ENCODE measurements at regions not wholly inside any gene's neighbourhood (a gene's known extent, or its start where the extent isn't known, plus 50 kb on each side); places are given as distances from the start of the nearest gene placed in this dataset.
"Not testable (repeated sequence)": the region's sequence is repeated elsewhere in the genome, so short reads cannot be mapped to it uniquely, and the experiment has no call there.

GRCh38 chr2:109692013-109692743, 78.0 kb downstream of the SOWAHC start:
- DNase-seq, result no peak

DNA sequence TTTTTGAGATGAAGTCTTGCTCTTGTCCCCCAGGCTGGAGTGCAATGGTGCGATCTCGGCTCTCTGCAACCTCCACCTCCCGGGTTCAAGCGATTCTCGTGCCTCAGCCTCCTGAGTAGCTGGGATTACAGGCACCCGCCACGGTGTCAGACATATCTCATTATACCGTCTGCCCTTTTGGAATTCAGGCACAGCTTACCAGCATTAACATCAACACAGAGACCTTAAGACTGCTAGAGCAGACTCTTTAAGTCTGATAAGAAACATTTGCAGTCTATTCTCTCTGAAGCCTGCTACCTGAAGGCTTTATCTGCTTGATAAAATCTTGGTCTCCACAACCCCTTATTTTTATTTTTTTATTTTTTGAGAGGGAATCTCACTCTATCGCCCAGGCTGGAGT, 78.7 kb downstream of the SOWAHC start:
- not testable (repeated sequence) for DNase-seq

- not testable (repeated sequence) for DNase-seq
Measured at GRCh38 chr2:109693292-109693691, 79.1 kb downstream of the SOWAHC start.

DNA sequence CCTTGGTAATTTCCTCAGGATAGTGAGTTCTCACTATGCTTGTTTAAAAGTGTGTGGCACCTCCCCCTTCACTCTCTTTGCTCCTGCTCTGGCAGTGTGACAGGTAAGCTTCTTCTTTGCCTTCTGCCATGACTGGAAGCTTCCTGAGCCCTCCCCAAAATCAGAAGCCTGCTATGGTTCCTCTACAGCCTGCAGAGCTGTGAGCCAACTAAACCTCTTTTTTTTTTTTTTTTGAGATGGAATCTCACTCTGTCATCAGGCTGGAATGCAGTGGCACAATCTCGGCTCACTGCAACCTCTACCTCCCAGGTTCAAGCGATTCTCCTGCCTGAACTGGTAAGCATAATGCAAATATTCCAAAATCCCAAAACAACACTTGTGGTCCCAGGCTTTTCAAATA, 80.0 kb downstream of the SOWAHC start:
- DNase-seq, result no peak

DNA sequence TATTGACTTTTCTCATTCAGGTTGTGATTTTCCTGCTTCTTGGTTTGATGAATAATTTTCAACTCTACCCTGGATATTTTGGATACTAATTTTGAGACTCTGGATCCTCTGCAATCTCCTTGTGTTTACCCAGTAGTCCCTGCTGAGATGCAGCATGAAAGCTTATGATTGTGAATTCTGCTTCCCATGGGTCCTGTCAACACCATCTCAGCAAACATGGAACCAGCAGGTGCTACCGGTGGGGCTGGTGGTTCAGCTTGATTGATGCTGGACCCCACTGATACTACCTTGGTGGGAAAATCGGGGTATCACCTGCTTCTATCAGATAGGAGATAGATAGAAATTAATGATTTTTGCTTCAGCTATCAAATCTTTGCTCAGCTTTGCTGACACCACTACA, 81.1 kb downstream of the SOWAHC start:
- DNase-seq, result no peak

DNA sequence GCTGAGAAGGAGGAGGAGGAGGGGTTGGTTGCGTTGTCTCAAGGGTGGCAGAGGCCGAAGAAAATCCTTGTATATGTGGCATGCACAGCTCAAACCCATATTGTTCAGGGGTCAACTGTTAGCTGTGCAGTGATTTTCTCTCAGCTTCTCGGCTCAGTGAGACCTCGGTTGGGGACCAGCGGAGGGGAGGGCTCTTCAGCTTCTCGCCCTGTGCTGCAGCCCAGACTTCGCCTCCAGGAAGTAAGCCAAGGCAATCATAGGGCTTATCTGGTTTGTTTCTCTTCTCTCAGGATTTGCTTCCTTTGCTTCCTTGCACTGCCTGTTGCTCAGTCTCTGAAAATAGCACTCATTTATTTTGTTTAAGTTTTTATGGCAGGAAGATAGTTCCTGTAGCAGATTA, 85.5 kb downstream of the SOWAHC start:
- no peak for DNase-seq

GRCh38 chr2:109700680-109701274, 86.6 kb downstream of the SOWAHC start:
- no peak for DNase-seq

- DNase-seq, result no peak
Measured at GRCh38 chr2:109701362-109701761, 87.2 kb downstream of the SOWAHC start.

DNA sequence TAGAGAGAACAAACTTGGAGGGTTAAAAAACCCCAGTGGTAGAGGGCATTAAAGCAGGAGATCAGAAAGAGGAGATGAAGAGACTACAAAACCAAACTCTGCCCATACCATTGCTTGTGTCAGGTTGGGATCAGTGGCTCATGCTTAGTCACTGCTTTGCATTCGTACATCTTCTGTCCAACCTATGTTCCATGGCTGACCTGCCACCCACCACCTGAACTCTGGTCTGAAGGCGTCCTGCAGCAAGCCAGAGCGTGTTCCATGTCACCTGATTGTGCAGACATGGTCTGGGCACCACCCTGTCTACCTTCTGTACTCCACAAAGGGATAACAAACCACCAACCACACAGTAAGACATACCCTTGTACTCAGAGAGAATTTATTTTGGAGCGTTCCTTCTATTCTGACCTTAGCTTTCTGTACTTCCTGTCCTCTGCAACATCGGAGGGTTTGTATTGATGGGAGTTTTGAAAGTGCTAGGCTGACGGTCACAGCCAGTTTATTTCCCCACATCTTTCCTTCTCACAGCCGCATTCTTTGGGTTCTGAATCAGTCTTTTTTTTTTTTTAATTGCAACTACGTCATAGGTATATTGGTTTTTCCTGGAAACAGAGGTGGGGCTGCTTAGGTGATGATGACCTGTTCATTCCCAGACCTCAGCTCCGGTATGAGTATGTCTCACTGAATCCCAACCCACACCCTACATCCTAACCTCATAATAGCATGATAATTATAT, 88.3 kb downstream of the SOWAHC start:
- no peak for DNase-seq

DNA sequence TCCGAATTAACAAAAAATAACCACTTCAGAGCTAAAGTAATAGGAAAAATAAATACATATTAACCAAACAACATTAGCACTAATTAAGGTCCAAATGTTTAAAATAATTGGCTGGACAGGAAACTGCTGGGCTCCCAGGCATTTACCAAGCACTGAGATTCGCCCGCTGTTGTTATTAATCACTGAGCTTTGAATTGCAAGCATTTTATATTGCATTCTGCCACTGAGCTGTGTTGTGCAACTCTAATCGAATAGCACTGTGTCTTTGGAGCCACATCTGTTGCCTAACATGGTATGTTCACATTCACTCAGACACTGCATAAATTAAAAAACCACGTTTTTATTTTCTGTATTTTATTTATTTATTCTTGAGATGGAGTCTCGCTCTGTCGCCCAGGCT, 88.9 kb downstream of the SOWAHC start:
- DNase-seq, result no peak

DNA sequence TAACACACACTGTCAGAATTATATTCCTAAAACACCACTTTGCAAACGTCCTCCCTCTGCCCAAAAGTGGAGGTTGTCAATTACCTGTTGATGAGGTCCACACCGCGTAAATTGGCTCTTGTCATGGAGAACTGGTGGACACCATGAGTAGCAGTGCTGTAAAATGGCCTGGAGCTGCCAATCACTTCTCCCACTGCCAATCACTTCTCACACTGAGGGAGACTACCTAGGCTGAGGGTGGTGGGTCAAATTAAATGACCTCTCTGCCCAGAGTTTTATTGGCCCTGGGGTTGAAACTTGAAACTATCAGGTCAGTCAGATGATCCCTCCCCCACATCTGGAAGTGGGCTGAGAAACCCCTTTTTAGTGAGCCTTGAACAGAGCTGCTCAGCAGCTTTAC, 89.6 kb downstream of the SOWAHC start:
- DNase-seq, result no peak

GRCh38 chr2:109707281-109708147, 86.6 kb upstream of the RGPD5 start:
- DNase-seq, result peak; percentile 57

GRCh38 chr2:109710505-109711229, 83.4 kb upstream of the RGPD5 start:
- DNase-seq, result no peak

- no peak for DNase-seq
Measured at GRCh38 chr2:109711230-109712122, 82.6 kb upstream of the RGPD5 start.

DNA sequence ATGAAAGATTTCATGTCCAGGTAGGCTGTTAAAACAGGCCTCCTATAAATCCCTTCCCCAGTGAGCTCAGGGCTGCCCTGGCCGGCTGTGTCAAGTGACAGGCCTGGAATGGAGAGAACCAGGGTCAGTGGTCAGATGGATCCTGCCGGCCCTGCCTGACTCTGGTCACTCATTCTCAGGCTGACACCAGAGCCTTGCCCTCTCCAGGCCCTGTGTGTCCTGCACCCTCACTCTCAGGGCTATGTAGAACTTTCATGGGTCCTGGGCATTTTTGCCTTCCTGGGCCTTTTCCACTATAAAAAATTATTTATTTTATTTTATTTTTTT, 82.0 kb upstream of the RGPD5 start:
- no peak for DNase-seq

GRCh38 chr2:109712746-109713145, 81.4 kb upstream of the RGPD5 start:
- no peak for DNase-seq

DNA sequence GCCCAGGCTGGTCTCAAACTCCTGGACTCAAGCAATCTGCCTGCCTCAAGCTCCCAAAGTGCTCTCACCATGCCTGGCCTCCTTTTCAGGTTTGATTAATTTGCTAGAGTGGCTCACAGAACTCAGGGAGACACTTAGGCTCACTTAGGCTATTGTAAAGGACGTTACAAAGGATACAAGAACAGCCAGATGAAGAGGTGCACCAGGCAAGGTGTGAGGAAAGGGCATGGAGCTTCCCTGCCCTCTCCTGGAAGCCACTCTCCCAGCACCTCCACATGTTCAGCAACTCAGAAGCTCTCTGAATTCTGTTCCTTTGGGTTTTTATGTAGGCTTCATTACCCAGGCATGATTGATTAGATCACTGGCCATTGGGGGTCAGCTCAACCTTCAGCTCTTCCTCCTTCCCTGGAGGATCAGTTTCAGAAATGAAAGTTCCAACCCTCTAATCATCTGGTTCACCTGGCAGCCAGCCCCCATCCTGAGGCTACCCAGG, 78.7 kb upstream of the RGPD5 start:
- DNase-seq, result no peak

GRCh38 chr2:109716596-109716995, 77.5 kb upstream of the RGPD5 start:
- not testable (repeated sequence) for DNase-seq

GRCh38 chr2:109718139-109718538, 76.0 kb upstream of the RGPD5 start:
- no peak for DNase-seq

DNA sequence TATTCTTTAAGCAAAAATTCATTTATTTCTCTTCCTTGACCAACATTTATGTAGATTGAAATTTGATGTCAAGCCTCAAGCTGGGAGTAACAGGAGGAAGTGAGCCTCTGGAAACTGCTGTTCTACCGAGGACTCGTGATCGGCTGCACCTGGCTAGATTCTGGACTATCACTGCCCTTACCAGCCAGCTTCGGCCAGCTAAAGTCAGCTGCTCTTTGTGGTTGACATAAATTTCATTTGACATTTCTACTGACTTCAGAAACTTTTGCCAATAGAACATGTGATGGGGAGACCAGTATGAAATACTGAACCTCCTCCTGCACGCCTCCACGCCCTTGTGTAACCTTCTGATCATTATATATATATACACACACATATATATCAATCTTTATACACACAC, 74.2 kb upstream of the RGPD5 start:
- DNase-seq, result no peak

DNA sequence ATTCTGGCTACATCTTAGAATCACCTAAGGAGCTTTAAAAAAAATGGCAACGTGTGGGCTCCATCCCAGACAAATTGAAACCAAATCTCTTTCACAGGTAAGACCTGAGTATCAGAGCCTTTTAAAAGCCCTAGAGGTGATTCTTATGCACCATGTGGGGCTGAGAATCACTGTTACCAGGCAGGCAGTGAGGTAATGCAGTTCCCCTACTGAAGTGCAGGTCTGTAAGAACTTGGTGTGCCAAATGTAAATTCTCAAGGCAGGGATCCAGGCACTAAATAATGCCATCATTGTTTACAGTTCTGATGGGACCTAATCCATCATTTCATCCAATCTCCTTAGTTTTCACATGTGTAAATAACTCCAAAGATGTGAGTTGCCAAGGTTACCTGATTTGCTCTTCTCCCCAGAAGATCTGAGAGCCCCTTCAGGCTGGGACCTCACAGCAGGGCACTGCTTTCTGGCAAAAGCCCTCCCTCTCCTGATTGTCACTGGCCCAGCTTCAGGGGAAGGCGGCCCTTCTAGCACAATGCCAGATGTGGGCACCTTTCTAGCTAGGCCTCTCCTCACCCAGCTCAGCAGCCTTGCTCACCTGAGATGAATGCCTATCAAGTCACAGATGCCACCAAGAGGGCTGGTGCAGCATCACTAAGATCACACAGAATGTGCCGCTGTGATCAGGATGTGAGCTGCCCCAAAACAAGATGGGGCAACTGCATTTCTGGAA, 73.6 kb upstream of the RGPD5 start:
- DNase-seq, result no peak

All from NCI-H2227 treated with DMSO at 0.1 percent for 48 hours (cell line).